ENCODE measurements at regions not wholly inside any gene's neighbourhood (a gene's known extent, or its start where the extent isn't known, plus 50 kb on each side); places are given as distances from the start of the nearest gene placed in this dataset.

- peaks cover 0 to 10% (median 5%) of the 10 kb centered on the region in 4 donors for H3K4me1 ChIP-seq
- DNase-seq = no peak
- no peaks in the 10 kb centered on the region for H3K36me3 ChIP-seq
- H3K9me3 ChIP-seq = peaks cover 0 to 15% (median 0%) of the 10 kb centered on the region in 4 donors
- WGBS, 5 donors = 86 to 91% (median 86%) methylated on average over 9 of the region's 9 CpGs
- peaks cover 0 to 5% (median 0%) of the 10 kb centered on the region in 3 donors for H3K27me3 ChIP-seq
- TF ChIP-seq POLR2AphosphoS5 (IDR thresholded peaks at IDR 0.05) (no peak), CTCF (IDR thresholded peaks at IDR 0.05) (no peak), EP300 (IDR thresholded peaks at IDR 0.05) (no peak), POLR2A (IDR thresholded peaks at IDR 0.05) (no peak)
- intact Hi-C loops (cut with DNase I; ENCODE audit: low total_unique reads) = no loop called here
- no peak overlapping the region for H3K27ac ChIP-seq
- H3K4me3 ChIP-seq = no peak overlapping the region
Observed at GRCh38 chr12:34214011-34214410, 191.7 kb downstream of the ALG10 start.

GRCh38 chr12:34215213-34215892 lies 193.1 kb downstream of the ALG10 start:
- intact Hi-C loops (cut with DNase I; ENCODE audit: low total_unique reads) = no loop called here
- Histone ChIP-seq H3K4me1 (peaks cover 0 to 13% (median 5%) of the 10 kb centered on the region in 4 donors), H3K4me3 (no peak overlapping the region), H3K36me3 (no peaks in the 10 kb centered on the region), H3K27ac (no peak overlapping the region), H3K9me3 (peaks cover 0 to 12% (median 0%) of the 10 kb centered on the region in 4 donors), H3K27me3 (peaks cover 0 to 19% (median 0%) of the 10 kb centered on the region in 3 donors)
- WGBS, 5 donors = 75 to 88% (median 87%) methylated on average over 17 to 18 of the region's 18 CpGs
- no peak for TF ChIP-seq CTCF (IDR thresholded peaks at IDR 0.05)
- no peak for TF ChIP-seq POLR2A (IDR thresholded peaks at IDR 0.05)
- no peak for TF ChIP-seq EP300 (IDR thresholded peaks at IDR 0.05)
- no peak for DNase-seq

GRCh38 chr12:34215893-34216285 lies 193.6 kb downstream of the ALG10 start:
- DNase-seq = no peak
- Histone ChIP-seq H3K27ac (no peak overlapping the region), H3K27me3 (peaks cover 0 to 20% (median 0%) of the 10 kb centered on the region in 3 donors), H3K9me3 (peaks cover 0 to 8% (median 0%) of the 10 kb centered on the region in 4 donors), H3K4me1 (peaks cover 0 to 13% (median 5%) of the 10 kb centered on the region in 4 donors), H3K36me3 (no peaks in the 10 kb centered on the region), H3K4me3 (no peak overlapping the region)
- 88 to 94% (median 93%) methylated on average over 12 of the region's 12 CpGs for WGBS, 5 donors
- intact Hi-C loops (cut with DNase I; ENCODE audit: low total_unique reads) = no loop called here
- TF ChIP-seq POLR2A (IDR thresholded peaks at IDR 0.05) = no peak
- no peak for TF ChIP-seq CTCF (IDR thresholded peaks at IDR 0.05)
- TF ChIP-seq POLR2AphosphoS5 (IDR thresholded peaks at IDR 0.05) = no peak
- no peak for TF ChIP-seq EP300 (IDR thresholded peaks at IDR 0.05)

GRCh38 chr12:34217660-34218059 lies 195.4 kb downstream of the ALG10 start:
- intact Hi-C loops (cut with DNase I; ENCODE audit: low total_unique reads) = no loop called here
- Histone ChIP-seq H3K27ac (no peak overlapping the region), H3K4me1 (peaks cover 0 to 13% (median 5%) of the 10 kb centered on the region in 4 donors), H3K36me3 (no peaks in the 10 kb centered on the region), H3K27me3 (peaks cover 0 to 20% (median 0%) of the 10 kb centered on the region in 3 donors), H3K9me3 (no peaks in the 10 kb centered on the region), H3K4me3 (no peak overlapping the region)
- WGBS, 5 donors = 79 to 88% (median 84%) methylated on average over 14 of the region's 14 CpGs
- no peak for DNase-seq
- TF ChIP-seq POLR2A (IDR thresholded peaks at IDR 0.05) (no peak), CTCF (IDR thresholded peaks at IDR 0.05) (no peak), POLR2AphosphoS5 (IDR thresholded peaks at IDR 0.05) (no peak), EP300 (IDR thresholded peaks at IDR 0.05) (no peak)

Data from stomach (tissue), 8 donors.